Gastrocnemius medialis (tissue), 4 donors: ENCODE measurements at regions not wholly inside any gene's neighbourhood (a gene's known extent, or its start where the extent isn't known, plus 50 kb on each side); places are given as distances from the start of the nearest gene placed in this dataset.
A peak's percentile ranks its signal among the peaks of the same experiment; 100 is the strongest.

Source experiments
- ATAC-seq, 2 donors: fragments of 150-250 bp; one replicate each; pipeline ENCODE4 v1.9.1; 2016
- DNase-seq, 2 donors: peaks; one replicate each; pipeline ENCODE4 v3.0.0-alpha.2; 2019
- H3K27ac ChIP-seq, 4 donors: fragments of 200-600 bp; sonication (generic); 1 replicate in 1 of 4; 2 replicates in 3 of 4; pipeline ENCODE4 v1.5.1; 2016 to 2018; ENCODE audit warnings: mild to moderate bottlenecking in 2 of 4, moderate library complexity in 1 of 4
- H3K27me3 ChIP-seq, 3 donors: fragments of 200-600 bp; sonication (generic) in 2 of 3; 1 replicate in 1 of 3; 2 replicates in 2 of 3; pipeline versions ENCODE4 v1.5.1 to v1.6.0; 2016 to 2019; ENCODE audit warnings: mild to moderate bottlenecking in 1 of 3, moderate library complexity in 1 of 3
- H3K36me3 ChIP-seq, 2 donors: fragments of 200-600 bp; sonication (generic) in 1 of 2; one replicate each; pipeline ENCODE4 v1.5.1; 2017 to 2018
- H3K4me1 ChIP-seq, 2 donors: fragments of 200-600 bp; sonication (generic) in 1 of 2; one replicate each; pipeline ENCODE4 v1.5.1; 2016 to 2017; ENCODE audit warnings: mild to moderate bottlenecking in 2 of 2
- H3K4me3 ChIP-seq, 4 donors: fragments of 200-600 bp; sonication (generic) in 3 of 4; 1 replicate in 1 of 4; 2 replicates in 3 of 4; pipeline ENCODE4 v1.5.1; 2016 to 2019; ENCODE audit warnings: mild to moderate bottlenecking in 2 of 4
- H3K9me3 ChIP-seq, 3 donors: fragments of 200-600 bp; sonication (generic) in 2 of 3; 1 replicate in 1 of 3; 2 replicates in 2 of 3; pipeline ENCODE4 v1.5.1; 2016 to 2019
- POLR2A ChIP-seq, 2 donors: fragments of 450-650 bp; IDR thresholded peaks; one replicate each; pipeline ENCODE4 v1.6.1; 2017; ENCODE audit warnings: antibody characterized with exemption in 2 of 2, mild to moderate bottlenecking in 2 of 2, moderate library complexity in 2 of 2
- in situ Hi-C, 4 donors: fragments of 200-750 bp; cut with MboI; loops; one replicate each; pipeline versions ENCODE4 v1.15.0 to v1.8.0; 2017; ENCODE audit warnings: low sequenced_read_pairs in 4 of 4
- intact Hi-C: fragments of 100-400 bp; cut with DNase I; formaldehyde crosslinking; loops from one replicate; pipeline ENCODE4 v1.15.1; 2023; ENCODE audit warnings: low total_unique reads
- TF ChIP-seq, protein P1 (sequence below), 5 experiments: fragments of 450-650 bp in 3 of 5; fragments of 200-600 bp in 2 of 5; sonication (generic) in 2 of 5; IDR thresholded peaks in 4 of 5; conservative IDR thresholded peaks in 1 of 5; 1 replicate in 4 of 5; 2 replicates in 1 of 5; pipeline ENCODE4 v1.5.1; 2016 to 2019; ENCODE audit warnings: antibody characterized with exemption in 5 of 5, mild to moderate bottlenecking in 3 of 5, moderate library complexity in 3 of 5

DNA sequence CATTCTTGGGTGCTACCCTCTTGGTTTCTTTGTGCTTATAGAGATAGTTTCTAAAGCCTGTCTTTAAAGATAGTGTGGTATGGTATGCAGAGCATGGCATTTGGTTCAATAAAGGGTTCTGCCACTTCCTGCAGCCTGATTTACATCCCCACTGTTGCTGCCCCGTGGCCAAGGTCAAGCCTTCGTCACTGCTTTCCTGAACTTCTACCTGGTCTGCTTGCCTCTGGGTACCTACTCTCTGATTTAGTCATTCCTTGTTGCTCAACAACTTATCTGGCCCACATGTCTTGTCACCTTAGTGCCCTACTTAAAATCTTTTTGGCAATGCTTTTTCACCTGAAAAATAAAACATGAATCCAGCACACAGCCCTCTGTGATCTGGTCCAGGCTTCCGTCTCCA, 352.9 kb downstream of the LPIN1 start:
- intact Hi-C loops = no loop called here
- no peak for DNase-seq

DNA sequence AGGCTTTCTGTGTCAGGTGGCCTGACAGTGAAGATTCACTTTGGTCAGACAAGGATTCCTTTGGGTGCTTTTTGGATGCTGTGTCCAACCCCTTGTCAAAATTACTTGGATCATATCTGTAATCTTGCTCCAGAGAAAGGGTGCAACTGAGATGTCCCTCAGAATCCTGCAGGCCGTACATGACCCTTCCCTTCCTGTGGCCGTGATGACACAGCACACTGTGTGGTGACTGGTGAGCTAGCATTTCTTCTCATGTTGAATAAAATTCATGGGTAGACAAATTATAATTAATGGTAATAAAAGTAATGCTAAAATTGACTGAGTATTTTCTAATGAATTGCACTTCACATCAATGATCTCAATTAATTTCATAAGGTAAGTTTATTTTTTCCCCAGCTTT, 356.2 kb downstream of the LPIN1 start:
- no peak for ATAC-seq
- DNase-seq = no peak
- H3K9me3 ChIP-seq = no peaks in the 10 kb centered on the region
- H3K4me3 ChIP-seq = no peak overlapping the region
- no peak for TF ChIP-seq POLR2A (IDR thresholded peaks at IDR 0.05)
- TF ChIP-seq, protein P1, sequence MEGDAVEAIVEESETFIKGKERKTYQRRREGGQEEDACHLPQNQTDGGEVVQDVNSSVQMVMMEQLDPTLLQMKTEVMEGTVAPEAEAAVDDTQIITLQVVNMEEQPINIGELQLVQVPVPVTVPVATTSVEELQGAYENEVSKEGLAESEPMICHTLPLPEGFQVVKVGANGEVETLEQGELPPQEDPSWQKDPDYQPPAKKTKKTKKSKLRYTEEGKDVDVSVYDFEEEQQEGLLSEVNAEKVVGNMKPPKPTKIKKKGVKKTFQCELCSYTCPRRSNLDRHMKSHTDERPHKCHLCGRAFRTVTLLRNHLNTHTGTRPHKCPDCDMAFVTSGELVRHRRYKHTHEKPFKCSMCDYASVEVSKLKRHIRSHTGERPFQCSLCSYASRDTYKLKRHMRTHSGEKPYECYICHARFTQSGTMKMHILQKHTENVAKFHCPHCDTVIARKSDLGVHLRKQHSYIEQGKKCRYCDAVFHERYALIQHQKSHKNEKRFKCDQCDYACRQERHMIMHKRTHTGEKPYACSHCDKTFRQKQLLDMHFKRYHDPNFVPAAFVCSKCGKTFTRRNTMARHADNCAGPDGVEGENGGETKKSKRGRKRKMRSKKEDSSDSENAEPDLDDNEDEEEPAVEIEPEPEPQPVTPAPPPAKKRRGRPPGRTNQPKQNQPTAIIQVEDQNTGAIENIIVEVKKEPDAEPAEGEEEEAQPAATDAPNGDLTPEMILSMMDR (IDR thresholded peaks at IDR 0.05 in 4 of 5, conservative IDR thresholded peaks at IDR 0.05 in 1 of 5) = no peak
- in situ Hi-C loops (no loop called here), intact Hi-C loops (no loop called here)
- H3K27me3 ChIP-seq = no peaks in the 10 kb centered on the region
- H3K4me1 ChIP-seq = no peaks in the 10 kb centered on the region
- no peak overlapping the region for H3K27ac ChIP-seq
- no peaks in the 10 kb centered on the region for H3K36me3 ChIP-seq

More for the DNA sequence above, 352.9 kb downstream of the LPIN1 start:
- no peaks in the 10 kb centered on the region for H3K36me3 ChIP-seq
- no peaks in the 10 kb centered on the region for H3K4me1 ChIP-seq
- TF ChIP-seq POLR2A (IDR thresholded peaks at IDR 0.05) = no peak
- TF ChIP-seq, protein P1 (IDR thresholded peaks at IDR 0.05 in 4 of 5, conservative IDR thresholded peaks at IDR 0.05 in 1 of 5) = no peak
- no peak for ATAC-seq
- no peak overlapping the region for H3K27ac ChIP-seq
- H3K27me3 ChIP-seq = no peaks in the 10 kb centered on the region
- H3K9me3 ChIP-seq = no peaks in the 10 kb centered on the region
- H3K4me3 ChIP-seq = no peak overlapping the region
- in situ Hi-C loops = no loop called here

DNA sequence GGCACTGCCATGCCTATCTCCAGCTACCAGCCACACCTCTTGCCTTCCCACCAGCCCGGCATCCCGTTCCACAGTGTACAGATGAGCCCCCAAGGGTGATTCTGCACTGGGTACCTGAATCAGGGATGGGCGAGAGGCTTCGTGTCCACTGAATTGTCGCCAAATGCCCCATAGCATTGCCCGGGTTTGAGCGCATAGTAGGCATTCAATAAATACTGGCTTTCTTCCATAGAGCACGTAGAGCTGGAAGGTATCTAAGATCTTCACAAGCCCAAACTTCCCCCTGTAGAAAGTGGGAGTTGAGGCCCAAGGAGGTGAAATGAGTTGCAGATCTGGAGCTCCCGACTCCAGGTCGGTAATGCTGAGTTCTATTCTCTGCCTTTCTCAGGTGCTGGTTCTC, 358.7 kb downstream of the LPIN1 start:
- in situ Hi-C loops = no loop called here
- no peak for ATAC-seq

DNA sequence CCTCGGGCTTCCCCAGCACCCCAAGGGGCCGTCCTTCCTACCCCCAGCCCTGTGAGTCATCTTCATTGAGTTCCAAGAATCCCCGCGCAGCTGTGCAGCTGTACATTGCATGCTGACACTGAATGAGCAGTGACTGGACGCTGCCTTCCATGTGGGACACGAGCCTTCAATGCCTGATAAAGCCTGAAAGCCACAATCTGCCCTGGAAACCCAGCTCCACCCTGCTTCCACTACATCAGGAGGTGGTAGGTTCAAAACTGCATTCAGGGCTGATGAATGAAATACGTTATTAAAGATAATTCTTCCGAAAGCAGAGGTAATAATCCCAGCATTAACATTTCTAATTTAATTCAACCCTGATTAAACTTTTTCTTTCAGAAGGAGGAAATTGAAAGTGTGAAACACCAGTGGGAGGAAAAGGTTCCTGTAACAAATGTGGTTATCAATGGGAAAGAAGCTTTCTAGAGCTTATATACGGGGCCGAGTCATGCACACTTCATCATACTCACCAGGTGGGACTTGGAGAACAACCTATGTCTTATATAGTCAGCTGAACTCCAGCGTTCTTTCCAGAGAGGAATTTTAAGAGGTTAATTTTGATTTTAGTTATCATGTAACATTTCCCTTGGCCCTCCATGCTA, 360.1 kb downstream of the LPIN1 start:
- in situ Hi-C loops = no loop called here
- H3K4me3 ChIP-seq = no peak overlapping the region
- TF ChIP-seq POLR2A (IDR thresholded peaks at IDR 0.05) = no peak
- TF ChIP-seq, protein P1 (IDR thresholded peaks at IDR 0.05 in 4 of 5, conservative IDR thresholded peaks at IDR 0.05 in 1 of 5) = no peak
- no peaks in the 10 kb centered on the region for H3K36me3 ChIP-seq
- no peaks in the 10 kb centered on the region for H3K27me3 ChIP-seq
- peak; percentile 69 to 78 for ATAC-seq
- no peaks in the 10 kb centered on the region for H3K4me1 ChIP-seq
- intact Hi-C loops = no loop called here
- H3K27ac ChIP-seq = no peak overlapping the region
- peak; percentile 41 to 66 for DNase-seq
- no peaks in the 10 kb centered on the region for H3K9me3 ChIP-seq

More for the DNA sequence above, 358.7 kb downstream of the LPIN1 start:
- Histone ChIP-seq H3K27me3 (no peaks in the 10 kb centered on the region), H3K27ac (no peak overlapping the region), H3K9me3 (no peaks in the 10 kb centered on the region), H3K36me3 (no peaks in the 10 kb centered on the region), H3K4me1 (no peaks in the 10 kb centered on the region), H3K4me3 (no peak overlapping the region)
- no peak for DNase-seq
- no peak for TF ChIP-seq POLR2A (IDR thresholded peaks at IDR 0.05)
- TF ChIP-seq, protein P1 (IDR thresholded peaks at IDR 0.05 in 4 of 5, conservative IDR thresholded peaks at IDR 0.05 in 1 of 5) = no peak
- intact Hi-C loops = no loop called here

DNA sequence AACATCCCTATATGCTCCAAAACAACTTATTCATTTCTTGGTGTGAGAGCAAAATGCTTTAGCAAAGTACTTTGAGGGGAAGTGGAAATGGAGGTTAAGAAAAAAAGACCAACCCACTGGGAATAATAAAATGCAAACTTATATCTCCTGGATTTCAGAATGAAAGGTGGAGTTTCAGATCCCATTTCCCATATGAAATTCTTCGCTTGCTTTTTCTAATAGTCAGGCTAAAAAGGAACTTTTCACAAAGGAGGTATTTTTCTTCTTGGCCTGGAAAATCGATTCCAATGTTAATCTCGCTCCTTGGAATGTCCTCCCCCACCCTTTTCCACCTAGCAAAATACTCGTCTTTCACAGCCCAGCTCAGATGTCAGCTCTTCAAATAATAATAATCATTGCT, 360.9 kb downstream of the LPIN1 start:
- ATAC-seq (no peak), DNase-seq (no peak)
- in situ Hi-C loops (no loop called here), intact Hi-C loops (no loop called here)
- no peaks in the 10 kb centered on the region for H3K4me1 ChIP-seq
- TF ChIP-seq, protein P1 (IDR thresholded peaks at IDR 0.05 in 4 of 5, conservative IDR thresholded peaks at IDR 0.05 in 1 of 5) = no peak
- no peak for TF ChIP-seq POLR2A (IDR thresholded peaks at IDR 0.05)
- H3K36me3 ChIP-seq = no peaks in the 10 kb centered on the region
- no peaks in the 10 kb centered on the region for H3K9me3 ChIP-seq
- H3K27me3 ChIP-seq = no peaks in the 10 kb centered on the region
- no peak overlapping the region for H3K27ac ChIP-seq
- H3K4me3 ChIP-seq = no peak overlapping the region
